Activated naive CD4-positive, alpha-beta T cell treated with anti-CD3 and anti-CD28 coated beads, Interleukin-2, amount 50 U/mL, for 72 hours (primary cell): ENCODE measurements at regions not wholly inside any gene's neighbourhood (a gene's known extent, or its start where the extent isn't known, plus 50 kb on each side); places are given as distances from the start of the nearest gene placed in this dataset.
"Not testable (repeated sequence)": the region's sequence is repeated elsewhere in the genome, so short reads cannot be mapped to it uniquely, and the experiment has no call there.

ENCODE experiments used
- ATAC-seq, 2 donors: fragments of 150-1000 bp; cut with Tn5 transposase; 2 replicates each; pipeline ENCODE4 v1.10.0; 2021; ENCODE audit warnings: mild to moderate bottlenecking in 2 of 2, moderate library complexity in 2 of 2
- DNase-seq, 2 donors: peaks; one replicate each; pipeline ENCODE4 v3.0.0; 2021 to 2022; ENCODE audit warnings: low spot score in 2 of 2
- H3K27ac Mint-ChIP-seq, 2 donors: one replicate each; pipeline ENCODE4 v1.8.0; 2022; ENCODE audit warnings: mild to moderate bottlenecking in 2 of 2, mixed read lengths in 2 of 2
- H3K36me3 Mint-ChIP-seq, 2 donors: one replicate each; pipeline ENCODE4 v1.8.0; 2022; ENCODE audit warnings: mixed read lengths in 2 of 2
- H3K9me3 Mint-ChIP-seq, 2 donors: one replicate each; pipeline ENCODE4 v1.8.0; 2022; ENCODE audit warnings: mixed read lengths in 2 of 2

GRCh38 chr7:68748934-68749900, 849.1 kb upstream of the AUTS2 start:
- peaks cover 0 to 17% of the 10 kb centered on the region in 2 donors for H3K36me3 Mint-ChIP-seq
- H3K27ac Mint-ChIP-seq = no peak overlapping the region
- ATAC-seq (no peak), DNase-seq (no peak)
- peaks cover 26 to 27% of the 10 kb centered on the region in 2 donors for H3K9me3 Mint-ChIP-seq

DNA sequence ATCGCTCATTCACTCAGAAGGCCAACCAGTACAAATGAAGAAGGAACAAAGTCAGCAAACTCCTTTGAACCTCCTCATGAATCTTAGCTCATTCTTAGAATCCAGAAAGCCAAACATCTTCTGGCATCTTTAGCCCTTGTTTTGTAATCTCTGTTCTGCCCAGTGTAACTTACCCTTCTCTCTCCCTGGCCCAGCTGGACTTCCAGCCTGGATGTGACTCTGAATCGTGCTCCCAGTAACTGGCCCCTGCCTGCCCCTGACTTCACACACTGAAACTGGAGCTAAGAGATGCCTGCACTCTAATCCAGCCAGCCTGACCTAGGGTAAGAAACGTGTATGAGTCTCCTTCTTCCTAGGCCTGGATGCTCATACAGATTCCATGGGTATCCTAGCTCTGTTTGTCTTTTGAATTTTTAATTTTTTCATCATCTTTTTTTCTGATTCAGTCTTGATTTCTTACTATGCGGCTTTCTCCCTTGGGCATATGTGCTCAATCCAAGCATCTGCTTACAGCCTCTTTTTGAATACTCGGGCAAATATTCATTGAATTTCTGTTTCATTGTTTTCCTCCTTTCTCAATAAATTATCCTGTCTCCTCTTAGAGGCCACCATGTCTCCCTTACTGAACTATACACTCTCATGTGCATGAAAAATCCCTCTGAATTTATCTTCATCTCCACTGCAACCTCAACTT, 845.6 kb upstream of the AUTS2 start:
- no peak for DNase-seq
- ATAC-seq = no peak
- Mint-ChIP-seq H3K27ac (no peak overlapping the region), H3K36me3 (peaks cover 0 to 17% of the 10 kb centered on the region in 2 donors), H3K9me3 (peaks cover 32 to 39% of the 10 kb centered on the region in 2 donors)

DNA sequence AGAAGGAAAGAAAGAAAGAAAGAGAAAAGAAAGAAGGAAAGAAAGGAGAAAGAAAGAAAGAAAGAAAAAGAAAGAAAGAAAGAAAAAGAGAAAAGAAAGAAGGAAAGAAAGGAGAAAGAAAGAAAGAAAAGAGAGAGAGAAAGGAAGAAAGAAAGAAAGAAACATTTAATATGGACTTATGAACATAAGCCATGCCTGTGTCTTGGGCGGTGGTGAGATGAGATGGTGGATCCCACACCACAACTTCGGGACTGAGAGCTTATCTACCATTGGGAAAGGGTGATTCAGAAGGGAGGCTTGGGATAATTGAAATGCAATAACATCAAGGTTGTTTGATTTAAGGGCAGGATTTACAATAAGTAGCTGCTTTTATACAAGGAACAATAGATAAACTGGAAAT, 843.9 kb upstream of the AUTS2 start:
- no peak for ATAC-seq
- no peak for DNase-seq
- Mint-ChIP-seq H3K27ac (no peak overlapping the region), H3K9me3 (peaks cover 25 to 29% of the 10 kb centered on the region in 2 donors), H3K36me3 (peaks cover 0 to 9% of the 10 kb centered on the region in 2 donors)

DNA sequence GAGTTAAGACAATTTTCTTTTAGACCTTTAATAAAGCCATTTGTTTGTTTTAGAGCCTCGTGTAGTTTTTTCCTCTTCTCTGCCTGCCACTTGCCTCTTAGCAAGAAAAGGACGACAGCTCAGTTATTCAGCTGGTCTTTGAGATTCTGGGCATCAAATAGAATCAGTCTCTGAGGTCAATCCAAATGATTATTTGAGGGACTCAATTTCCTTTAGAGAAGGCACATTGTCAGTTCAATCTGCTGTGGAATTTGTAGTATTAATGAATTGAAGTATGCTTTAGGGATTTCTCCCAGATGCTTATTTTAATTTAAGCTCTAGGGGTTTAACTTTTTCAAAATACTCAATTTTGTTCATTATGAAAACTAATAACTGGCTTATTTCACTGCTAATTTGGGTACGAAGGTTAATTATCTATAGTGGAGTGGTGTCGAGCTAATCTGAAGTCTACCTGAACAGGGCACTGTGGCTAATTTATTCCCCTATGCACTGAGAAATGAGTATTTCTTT, 841.2 kb upstream of the AUTS2 start:
- Mint-ChIP-seq H3K27ac (no peak overlapping the region), H3K9me3 (peaks cover 26 to 29% of the 10 kb centered on the region in 2 donors), H3K36me3 (peaks cover 0 to 9% of the 10 kb centered on the region in 2 donors)
- no peak for ATAC-seq
- no peak for DNase-seq

DNA sequence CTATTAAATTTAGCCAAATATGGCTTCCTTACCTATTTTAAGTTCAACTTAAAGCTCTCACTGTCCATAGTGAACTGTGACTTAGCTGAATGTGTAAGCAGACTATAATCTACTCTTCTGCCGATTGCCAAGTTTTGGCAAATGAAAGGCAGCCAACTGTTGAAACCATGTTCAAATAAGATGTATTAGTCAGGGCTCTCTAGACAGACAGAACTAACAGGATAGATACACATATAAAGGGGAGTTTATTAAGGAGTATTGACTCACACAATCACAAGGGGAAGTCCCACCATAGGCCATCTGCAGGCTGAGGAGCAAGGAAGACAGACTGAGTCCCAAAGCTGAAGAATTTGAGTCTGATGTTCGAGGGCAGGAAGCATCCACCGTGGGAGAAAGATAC, 837.7 kb upstream of the AUTS2 start:
- ATAC-seq (no peak), DNase-seq (no peak)
- H3K36me3 Mint-ChIP-seq = peaks cover 6 to 9% of the 10 kb centered on the region in 2 donors
- H3K9me3 Mint-ChIP-seq = peaks cover 16 to 18% of the 10 kb centered on the region in 2 donors
- no peak overlapping the region for H3K27ac Mint-ChIP-seq

- H3K27ac Mint-ChIP-seq = no peak overlapping the region
- H3K9me3 Mint-ChIP-seq = peaks cover 14 to 18% of the 10 kb centered on the region in 2 donors
Measured at GRCh38 chr7:68767462-68767861, 830.8 kb upstream of the AUTS2 start.

GRCh38 chr7:68770649-68771048, 827.6 kb upstream of the AUTS2 start:
- Mint-ChIP-seq H3K27ac (no peak overlapping the region), H3K9me3 (peaks cover 17 to 24% of the 10 kb centered on the region in 2 donors), H3K36me3 (peaks cover 6 to 18% of the 10 kb centered on the region in 2 donors)
- ATAC-seq (no peak), DNase-seq (no peak)

More at GRCh38 chr7:68767462-68767861, 830.8 kb upstream of the AUTS2 start:
- ATAC-seq (no peak), DNase-seq (no peak)
- H3K36me3 Mint-ChIP-seq = peaks cover 12 to 23% of the 10 kb centered on the region in 2 donors

- DNase-seq (no peak), ATAC-seq (no peak)
- peaks cover 0 to 9% of the 10 kb centered on the region in 2 donors for H3K36me3 Mint-ChIP-seq
- H3K27ac Mint-ChIP-seq = no peak overlapping the region
- peaks cover 24 to 28% of the 10 kb centered on the region in 2 donors for H3K9me3 Mint-ChIP-seq
Measured at GRCh38 chr7:68776326-68776725, 821.9 kb upstream of the AUTS2 start.

GRCh38 chr7:68783684-68784083, 814.6 kb upstream of the AUTS2 start:
- Mint-ChIP-seq H3K36me3 (peaks cover 5 to 15% of the 10 kb centered on the region in 2 donors), H3K27ac (no peak overlapping the region), H3K9me3 (peaks cover 5 to 22% of the 10 kb centered on the region in 2 donors)
- ATAC-seq (no peak), DNase-seq (no peak)

DNA sequence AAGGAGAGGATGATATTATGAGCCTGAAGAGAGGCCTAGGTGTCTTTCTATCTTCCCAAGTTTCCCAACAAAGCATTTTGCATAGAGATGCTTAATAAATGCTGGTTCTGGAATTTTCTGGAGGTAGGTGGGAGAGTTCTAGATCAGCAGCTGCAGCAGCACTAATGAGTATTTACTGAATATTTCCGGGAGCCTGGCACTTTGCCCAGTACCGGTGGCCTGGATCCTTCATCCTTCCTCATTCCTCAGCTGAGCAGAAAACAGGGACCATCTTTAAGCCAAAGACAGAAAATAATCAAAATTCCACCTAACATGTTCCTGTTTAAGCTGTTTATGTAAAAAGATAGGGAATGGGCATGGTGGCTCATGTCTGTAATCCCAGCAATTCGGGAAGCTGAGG, 813.2 kb upstream of the AUTS2 start:
- Mint-ChIP-seq H3K9me3 (peaks cover 5 to 12% of the 10 kb centered on the region in 2 donors), H3K27ac (no peak overlapping the region), H3K36me3 (peaks cover 5% of the 10 kb centered on the region in 2 donors)
- no peak for DNase-seq
- ATAC-seq = no peak

- Mint-ChIP-seq H3K9me3 (peaks cover 13 to 19% of the 10 kb centered on the region in 2 donors), H3K36me3 (peaks cover 5% of the 10 kb centered on the region in 2 donors), H3K27ac (no peak overlapping the region)
- ATAC-seq (no peak), DNase-seq (no peak)
Measured at GRCh38 chr7:68787566-68787965, 810.7 kb upstream of the AUTS2 start.

DNA sequence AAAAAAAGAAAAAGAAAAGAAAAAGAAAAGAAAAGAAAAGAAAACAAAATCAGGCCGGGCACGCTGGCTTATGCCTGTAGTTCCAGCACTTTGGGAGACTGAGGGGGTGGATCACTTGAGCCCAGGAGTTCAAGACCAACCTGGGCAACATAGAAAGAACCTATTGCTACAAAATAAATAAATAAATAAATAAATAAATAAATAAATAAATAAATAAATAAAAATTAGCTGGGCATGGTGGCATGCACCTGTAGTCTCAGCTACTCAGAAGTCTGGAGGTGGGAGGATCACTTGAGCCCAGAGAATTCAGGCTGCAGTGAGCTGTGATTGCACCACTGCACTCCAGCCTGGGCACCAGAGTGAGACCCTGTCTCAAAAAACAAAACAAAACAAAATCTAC, 809.7 kb upstream of the AUTS2 start:
- H3K36me3 Mint-ChIP-seq, H3K27ac Mint-ChIP-seq, DNase-seq, ATAC-seq: not testable (repeated sequence)
- peaks cover 13 to 17% of the 10 kb centered on the region in 2 donors for H3K9me3 Mint-ChIP-seq

- DNase-seq = no peak
- Mint-ChIP-seq H3K9me3 (peaks cover 9 to 13% of the 10 kb centered on the region in 2 donors), H3K27ac (no peak overlapping the region), H3K36me3 (no peaks in the 10 kb centered on the region)
- ATAC-seq = no peak
Measured at GRCh38 chr7:68789597-68789996, 808.7 kb upstream of the AUTS2 start.

GRCh38 chr7:68792351-68792750, 805.9 kb upstream of the AUTS2 start:
- DNase-seq (no peak), ATAC-seq (no peak)
- no peaks in the 10 kb centered on the region for H3K36me3 Mint-ChIP-seq
- no peak overlapping the region for H3K27ac Mint-ChIP-seq
- peaks cover 9 to 21% of the 10 kb centered on the region in 2 donors for H3K9me3 Mint-ChIP-seq

DNA sequence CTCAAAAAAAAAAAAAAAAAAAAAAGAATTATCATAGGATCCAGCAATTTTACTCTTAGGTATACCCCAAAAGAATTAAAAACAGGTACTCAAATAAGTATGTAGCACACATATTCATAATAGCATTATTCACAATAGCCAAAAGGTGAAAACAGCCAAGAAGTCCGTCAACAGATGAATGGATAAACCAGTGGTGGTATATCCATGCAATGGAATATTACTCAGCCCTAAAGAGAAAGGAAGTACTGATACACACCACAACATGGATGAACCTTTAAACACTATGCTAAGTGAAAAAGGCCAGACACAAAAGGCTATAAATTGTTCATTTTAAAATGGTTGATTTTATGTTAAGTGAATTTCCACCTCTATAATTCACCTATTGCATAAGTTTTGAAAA, 804.8 kb upstream of the AUTS2 start:
- Mint-ChIP-seq H3K9me3 (peaks cover 9 to 16% of the 10 kb centered on the region in 2 donors), H3K36me3 (no peaks in the 10 kb centered on the region), H3K27ac (no peak overlapping the region)
- DNase-seq (no peak), ATAC-seq (no peak)

- H3K36me3 Mint-ChIP-seq = peaks cover 0 to 8% of the 10 kb centered on the region in 2 donors
- no peak for DNase-seq
- no peak for ATAC-seq
- H3K9me3 Mint-ChIP-seq = peaks cover 10 to 14% of the 10 kb centered on the region in 2 donors
- H3K27ac Mint-ChIP-seq = no peak overlapping the region
Measured at GRCh38 chr7:68800316-68800715, 798.0 kb upstream of the AUTS2 start.

DNA sequence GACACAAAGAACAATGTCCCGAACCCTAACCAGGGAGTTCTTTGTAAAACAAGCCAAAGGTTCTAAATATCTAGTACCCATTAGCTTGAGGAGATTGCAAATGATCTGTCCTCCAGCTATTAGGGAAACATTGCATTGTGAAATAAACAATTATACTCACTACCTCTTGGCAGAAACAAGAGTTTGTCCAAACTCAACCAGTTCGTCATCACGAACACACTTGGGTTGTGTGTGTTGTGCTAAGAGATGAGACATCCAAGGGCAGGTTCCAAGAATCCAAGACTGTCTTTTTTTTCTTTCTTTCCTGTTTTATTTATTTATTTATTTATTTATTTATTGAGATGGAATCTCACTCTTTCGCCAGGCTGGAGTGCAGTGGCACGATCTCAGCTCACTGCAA, 793.1 kb upstream of the AUTS2 start:
- peaks cover 0 to 24% of the 10 kb centered on the region in 2 donors for H3K36me3 Mint-ChIP-seq
- ATAC-seq (no peak), DNase-seq (no peak)
- H3K9me3 Mint-ChIP-seq = peaks cover 30 to 34% of the 10 kb centered on the region in 2 donors
- no peak overlapping the region for H3K27ac Mint-ChIP-seq
